Psoas muscle (tissue), 7 donors: ENCODE measurements at regions not wholly inside any gene's neighbourhood (a gene's known extent, or its start where the extent isn't known, plus 50 kb on each side); places are given as distances from the start of the nearest gene placed in this dataset.
"Not testable (repeated sequence)": the region's sequence is repeated elsewhere in the genome, so short reads cannot be mapped to it uniquely, and the experiment has no call there.

Experiments used
- ATAC-seq, 4 donors: fragments of 200-7000 bp; cut with Tn5 transposase; one replicate each; pipeline ENCODE4 v1.9.1; 2020; ENCODE audit warnings: moderate library complexity in 3 of 4, mild to moderate bottlenecking in 2 of 4
- DNase-seq, 2 donors: peaks; one replicate each; pipeline ENCODE4 v3.0.0-alpha.2; 2020
- H3K27ac ChIP-seq: fragments of 200-600 bp; one replicate; pipeline ENCODE4 v1.8.0; 2022
- H3K27me3 ChIP-seq, 3 donors: fragments of 200-600 bp in 1 of 3; one replicate each; pipeline versions ENCODE4 v1.6.1 to v1.8.0; 2013 to 2022; ENCODE audit warnings: low read length in 2 of 3, mild to moderate bottlenecking in 2 of 3, moderate library complexity in 1 of 3; ENCODE audit not compliant: insufficient read depth in 3 of 3
- H3K36me3 ChIP-seq, 2 donors: fragments of 200-600 bp in 1 of 2; one replicate each; pipeline versions ENCODE4 v1.6.1 to v1.8.0; 2013 to 2022; ENCODE audit warnings: low read depth in 1 of 2, mild to moderate bottlenecking in 1 of 2, moderate library complexity in 1 of 2; ENCODE audit not compliant: insufficient read depth in 1 of 2
- H3K4me1 ChIP-seq: fragments of 200-600 bp; one replicate; pipeline ENCODE4 v1.8.0; 2022
- H3K4me3 ChIP-seq: fragments of 200-600 bp; one replicate; pipeline ENCODE4 v1.8.0; 2022; ENCODE audit warnings: mild to moderate bottlenecking
- H3K9me3 ChIP-seq: fragments of 200-600 bp; one replicate; pipeline ENCODE4 v1.8.0; 2022
- WGBS, 3 donors: extraction: QIAGEN DNeasy Blood & Tissue Kit; methylation state at CpG; one replicate each; pipeline versions ENCODE4 v1.1.6 to v1.1.7; 2013; 5-methylcytosine and 5-hydroxymethylcytosine counted together
- intact Hi-C, 2 donors: fragments of 100-400 bp; cut with DNase I; formaldehyde crosslinking; loops; one replicate each; pipeline versions ENCODE4 v1.11.0 to v1.14.2; 2022
- TF ChIP-seq, protein P1 (sequence below): fragments of 200-600 bp; IDR thresholded peaks from one replicate; pipeline ENCODE4 v1.8.0; 2022; ENCODE audit warnings: antibody characterized with exemption
- donor health status: healthy with polysubstance abuse.
- donor health status: DM: no; HTN: no; CAD: no; lungs with moderate emphysema.
- donor health status: Bipolar disorder and iron deficiency.
- donor health status: healthy.
- donor health status: DM: yes; HTN: yes; CAD: no.
- donor health status: DM: no; HTN: no; CAD: no.
- donor health status: DM: yes; HTN: yes; CAD: no.

- ATAC-seq (no peak), DNase-seq (no peak)
- intact Hi-C loops = no loop called here
- Histone ChIP-seq H3K27me3 (no peaks in the 10 kb centered on the region), H3K36me3 (no peaks in the 10 kb centered on the region), H3K4me1 (no peaks in the 10 kb centered on the region), H3K4me3 (no peak overlapping the region), H3K9me3 (no peaks in the 10 kb centered on the region), H3K27ac (no peak overlapping the region)
- WGBS, 3 donors = 88 to 91% (median 90%) methylated on average over 2 of the region's 2 CpGs
- TF ChIP-seq, protein P1, sequence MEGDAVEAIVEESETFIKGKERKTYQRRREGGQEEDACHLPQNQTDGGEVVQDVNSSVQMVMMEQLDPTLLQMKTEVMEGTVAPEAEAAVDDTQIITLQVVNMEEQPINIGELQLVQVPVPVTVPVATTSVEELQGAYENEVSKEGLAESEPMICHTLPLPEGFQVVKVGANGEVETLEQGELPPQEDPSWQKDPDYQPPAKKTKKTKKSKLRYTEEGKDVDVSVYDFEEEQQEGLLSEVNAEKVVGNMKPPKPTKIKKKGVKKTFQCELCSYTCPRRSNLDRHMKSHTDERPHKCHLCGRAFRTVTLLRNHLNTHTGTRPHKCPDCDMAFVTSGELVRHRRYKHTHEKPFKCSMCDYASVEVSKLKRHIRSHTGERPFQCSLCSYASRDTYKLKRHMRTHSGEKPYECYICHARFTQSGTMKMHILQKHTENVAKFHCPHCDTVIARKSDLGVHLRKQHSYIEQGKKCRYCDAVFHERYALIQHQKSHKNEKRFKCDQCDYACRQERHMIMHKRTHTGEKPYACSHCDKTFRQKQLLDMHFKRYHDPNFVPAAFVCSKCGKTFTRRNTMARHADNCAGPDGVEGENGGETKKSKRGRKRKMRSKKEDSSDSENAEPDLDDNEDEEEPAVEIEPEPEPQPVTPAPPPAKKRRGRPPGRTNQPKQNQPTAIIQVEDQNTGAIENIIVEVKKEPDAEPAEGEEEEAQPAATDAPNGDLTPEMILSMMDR = no peak
These were observed 98.8 kb upstream of the DPH5 start for GRCh38 chr1:101124405-101124804.

DNA sequence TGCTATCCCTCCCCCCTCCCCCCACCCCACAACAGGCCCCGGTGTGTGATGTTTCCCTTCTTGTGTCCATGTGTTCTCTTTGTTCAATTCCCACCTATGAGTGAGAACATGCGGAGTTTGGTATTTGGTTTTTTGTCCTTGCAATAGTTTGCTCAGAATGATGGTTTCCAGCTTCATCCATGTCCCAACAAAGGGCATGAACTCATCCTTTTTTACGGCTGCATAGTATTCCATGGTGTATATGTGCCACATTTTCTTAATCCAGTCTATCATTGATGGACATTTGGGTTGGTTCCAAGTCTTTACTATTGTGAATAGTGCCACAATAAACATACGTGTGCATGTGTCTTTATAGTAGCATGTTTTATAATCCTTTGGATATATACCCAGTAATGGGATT, 98.3 kb upstream of the DPH5 start:
- intact Hi-C loops, H3K4me3 ChIP-seq, H3K27ac ChIP-seq, ATAC-seq, DNase-seq, H3K9me3 ChIP-seq, H3K27me3 ChIP-seq, H3K4me1 ChIP-seq, H3K36me3 ChIP-seq: not testable (repeated sequence)
- 86 to 93% (median 93%) methylated on average over 4 of the region's 4 CpGs for WGBS, 3 donors

DNA sequence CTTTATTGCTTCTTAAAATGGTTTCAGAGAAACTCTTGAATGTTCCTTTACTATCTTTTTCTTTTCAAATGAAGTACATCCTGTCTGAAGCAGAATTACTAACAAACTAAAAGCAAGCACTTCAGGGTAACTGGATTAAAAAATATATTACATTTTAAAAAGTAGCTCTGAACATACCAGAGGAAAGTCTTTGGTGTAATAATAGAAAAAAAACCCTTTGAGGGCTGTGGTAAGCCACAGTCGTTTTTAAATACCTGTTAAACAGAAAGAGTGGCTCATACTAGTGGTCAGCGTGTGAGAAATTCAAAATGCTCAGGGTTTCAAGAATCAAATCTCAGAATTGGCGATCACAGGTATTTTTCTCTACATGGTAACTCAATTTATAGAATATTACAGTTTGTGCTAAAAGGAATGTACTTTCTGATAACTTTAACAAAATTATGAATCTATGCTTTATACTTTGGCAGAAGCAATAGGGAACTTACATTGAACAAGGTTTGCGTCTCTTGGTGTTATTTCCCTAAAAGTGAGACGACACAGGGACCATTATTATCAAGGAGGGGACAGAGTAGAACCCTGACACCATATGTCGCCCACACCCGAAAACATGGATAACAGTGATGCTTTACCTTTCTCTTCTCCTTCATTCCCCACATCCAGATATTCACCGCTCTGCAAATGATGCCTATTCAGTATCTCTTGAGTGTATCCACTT, 97.0 kb upstream of the DPH5 start:
- H3K36me3 ChIP-seq = no peaks in the 10 kb centered on the region
- WGBS, 3 donors = 84% methylated on average over 8 of the region's 8 CpGs
- no peaks in the 10 kb centered on the region for H3K9me3 ChIP-seq
- ATAC-seq (no peak), DNase-seq (no peak)
- H3K27ac ChIP-seq = no peak overlapping the region
- H3K4me3 ChIP-seq = no peak overlapping the region
- H3K27me3 ChIP-seq = no peaks in the 10 kb centered on the region
- H3K4me1 ChIP-seq = no peaks in the 10 kb centered on the region
- intact Hi-C loops = no loop called here
- TF ChIP-seq, protein P1 = no peak

GRCh38 chr1:101121975-101122374, 96.4 kb upstream of the DPH5 start:
- TF ChIP-seq, protein P1 = no peak
- Histone ChIP-seq H3K27me3 (no peaks in the 10 kb centered on the region), H3K27ac (no peak overlapping the region), H3K4me1 (no peaks in the 10 kb centered on the region), H3K36me3 (no peaks in the 10 kb centered on the region), H3K9me3 (no peaks in the 10 kb centered on the region), H3K4me3 (no peak overlapping the region)
- intact Hi-C loops = no loop called here
- DNase-seq (no peak), ATAC-seq (no peak)
- 72 to 83% (median 74%) methylated on average over 2 of the region's 2 CpGs for WGBS, 3 donors

DNA sequence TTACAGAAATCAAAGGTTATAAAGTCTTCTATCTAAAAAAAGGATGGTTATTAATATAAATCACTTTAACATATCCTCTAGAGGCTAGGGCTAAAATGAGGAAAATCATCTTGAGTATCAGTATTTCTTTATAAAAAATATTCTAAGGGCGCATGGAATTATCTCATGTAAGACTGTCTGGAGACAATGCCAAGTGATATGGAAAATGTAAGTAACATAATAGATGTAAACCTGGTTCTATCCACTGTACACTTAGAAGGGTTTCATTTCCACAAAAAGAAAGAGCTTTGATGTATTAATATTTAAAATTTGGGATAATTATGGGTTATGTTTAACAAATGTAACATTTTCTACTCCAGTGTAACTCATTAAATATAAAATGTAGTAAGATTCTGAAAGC, 95.9 kb upstream of the DPH5 start:
- intact Hi-C loops = no loop called here
- DNase-seq (no peak), ATAC-seq (no peak)
- TF ChIP-seq, protein P1 = no peak
- Histone ChIP-seq H3K36me3 (no peaks in the 10 kb centered on the region), H3K4me3 (no peak overlapping the region), H3K27me3 (no peaks in the 10 kb centered on the region), H3K9me3 (no peaks in the 10 kb centered on the region), H3K27ac (no peak overlapping the region), H3K4me1 (no peaks in the 10 kb centered on the region)
- WGBS, 3 donors = 93 to 95% (median 94%) methylated on average over 1 of the region's 1 CpG
